K562 (cell line): ENCODE measurements at regions not wholly inside any gene's neighbourhood (a gene's known extent, or its start where the extent isn't known, plus 50 kb on each side); places are given as distances from the start of the nearest gene placed in this dataset.

Experiments used
- POLR2A ChIP-seq: fragments of 450-650 bp; conservative IDR thresholded peaks from 2 replicates; pipeline ENCODE4 v1.6.1; 2016
- RBFOX2 ChIP-seq: fragments of 200-400 bp; formaldehyde crosslinking; IDR thresholded peaks from 2 replicates; pipeline ENCODE4 v1.6.1; 2017; ENCODE audit warnings: low read depth, mild to moderate bottlenecking, low read length, moderate library complexity
- TF ChIP-seq, protein P1 (sequence below): sonication (generic); formaldehyde crosslinking; IDR thresholded peaks from 2 replicates; pipeline ENCODE4 v1.8.0; 2023; ENCODE audit warnings: mild to moderate bottlenecking, missing genetic modification reagents

DNA sequence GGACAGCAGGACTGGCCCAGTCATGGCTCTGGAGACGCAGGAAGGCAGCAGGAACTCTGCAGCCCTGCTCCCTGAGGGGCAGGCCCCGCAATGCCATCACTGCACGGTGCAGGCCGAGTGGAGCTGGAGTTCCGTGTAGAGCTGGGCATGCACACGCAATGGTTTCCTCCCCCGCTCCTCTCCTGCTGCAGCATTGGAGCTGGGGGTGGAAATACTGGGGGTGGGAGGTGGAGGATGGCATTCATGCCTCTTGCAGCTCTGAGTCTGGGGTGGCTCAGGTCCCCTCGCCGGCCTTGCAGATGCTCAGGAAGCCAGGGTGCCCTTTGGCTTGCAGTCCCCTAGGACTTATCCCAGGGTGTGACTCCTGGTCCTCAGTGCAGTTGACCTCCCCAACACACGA, 78.3 kb upstream of the ASB18 start:
- TF ChIP-seq RBFOX2 (no peak), POLR2A (no peak)
- TF ChIP-seq, protein P1, sequence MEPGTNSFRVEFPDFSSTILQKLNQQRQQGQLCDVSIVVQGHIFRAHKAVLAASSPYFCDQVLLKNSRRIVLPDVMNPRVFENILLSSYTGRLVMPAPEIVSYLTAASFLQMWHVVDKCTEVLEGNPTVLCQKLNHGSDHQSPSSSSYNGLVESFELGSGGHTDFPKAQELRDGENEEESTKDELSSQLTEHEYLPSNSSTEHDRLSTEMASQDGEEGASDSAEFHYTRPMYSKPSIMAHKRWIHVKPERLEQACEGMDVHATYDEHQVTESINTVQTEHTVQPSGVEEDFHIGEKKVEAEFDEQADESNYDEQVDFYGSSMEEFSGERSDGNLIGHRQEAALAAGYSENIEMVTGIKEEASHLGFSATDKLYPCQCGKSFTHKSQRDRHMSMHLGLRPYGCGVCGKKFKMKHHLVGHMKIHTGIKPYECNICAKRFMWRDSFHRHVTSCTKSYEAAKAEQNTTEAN (CRISPR knock-in tag) = no peak
